ENCODE measurements at regions not wholly inside any gene's neighbourhood (a gene's known extent, or its start where the extent isn't known, plus 50 kb on each side); places are given as distances from the start of the nearest gene placed in this dataset.

- no peak overlapping the region for H2AK5ac ChIP-seq (ENCODE audit: low read length)
- no peak overlapping the region for H2BK15ac ChIP-seq (replicated peaks; ENCODE audit: low read depth)
- H3K23ac ChIP-seq (ENCODE audit: low read length) = no peak overlapping the region
- H3K4me3 ChIP-seq (ENCODE audit: low read length) = no peak overlapping the region
- no peaks in the 10 kb centered on the region for H3K79me1 ChIP-seq (ENCODE audit: low read length)
- H3K4ac ChIP-seq (ENCODE audit: low read depth, low read length) = no peak overlapping the region
- H3K79me2 ChIP-seq (ENCODE audit: control insufficient read depth, insufficient read depth, low read length) = no peaks in the 10 kb centered on the region
- H3K27me3 ChIP-seq (ENCODE audit: insufficient read depth, low read length, poor library complexity) = no peaks in the 10 kb centered on the region
- no peaks in the 10 kb centered on the region for H3K4me1 ChIP-seq (ENCODE audit: control insufficient read depth, low read depth, low read length)
- H4K5ac ChIP-seq (ENCODE audit: low read length) = no peak overlapping the region
- no peaks in the 10 kb centered on the region for H3K36me3 ChIP-seq (ENCODE audit: control insufficient read depth, insufficient read depth, low read length)
- no peak overlapping the region for H2BK120ac ChIP-seq (ENCODE audit: low read depth, low read length)
- WGBS (ENCODE audit: extremely low coverage, insufficient coverage, low lambda C conversion rate) = no CpG with 5 or more reads among the region's 2 CpGs
- H2BK5ac ChIP-seq (ENCODE audit: low read length) = no peak overlapping the region
- H3K56ac ChIP-seq (ENCODE audit: low read length) = no peak overlapping the region
- no peak overlapping the region for H4K8ac ChIP-seq (ENCODE audit: low read depth, low read length)
- H3K27ac ChIP-seq (ENCODE audit: low read depth, low read length) = no peak overlapping the region
- H3K4me2 ChIP-seq (ENCODE audit: low read length) = no peak overlapping the region
- peak; percentile 69 for DNase-seq
- H3K9ac ChIP-seq (ENCODE audit: low read length) = no peak overlapping the region
- no peak overlapping the region for H3K18ac ChIP-seq (ENCODE audit: low read length)
Observed at GRCh38 chr10:118151461-118151860, 104.7 kb upstream of the RAB11FIP2 start.

GRCh38 chr10:118148247-118148646 lies 101.5 kb upstream of the RAB11FIP2 start:
- H2BK120ac ChIP-seq (ENCODE audit: low read depth, low read length) = no peak overlapping the region
- no peaks in the 10 kb centered on the region for H3K36me3 ChIP-seq (ENCODE audit: control insufficient read depth, insufficient read depth, low read length)
- no peak overlapping the region for H3K9ac ChIP-seq (ENCODE audit: low read length)
- no peaks in the 10 kb centered on the region for H3K4me1 ChIP-seq (ENCODE audit: control insufficient read depth, low read depth, low read length)
- H3K4me3 ChIP-seq (ENCODE audit: low read length) = no peak overlapping the region
- no peak overlapping the region for H2BK15ac ChIP-seq (replicated peaks; ENCODE audit: low read depth)
- H2BK5ac ChIP-seq (ENCODE audit: low read length) = no peak overlapping the region
- no peak overlapping the region for H4K8ac ChIP-seq (ENCODE audit: low read depth, low read length)
- H3K56ac ChIP-seq (ENCODE audit: low read length) = no peak overlapping the region
- no peak overlapping the region for H3K23ac ChIP-seq (ENCODE audit: low read length)
- no peaks in the 10 kb centered on the region for H3K79me2 ChIP-seq (ENCODE audit: control insufficient read depth, insufficient read depth, low read length)
- H3K18ac ChIP-seq (ENCODE audit: low read length) = no peak overlapping the region
- H3K27ac ChIP-seq (ENCODE audit: low read depth, low read length) = no peak overlapping the region
- no peaks in the 10 kb centered on the region for H3K79me1 ChIP-seq (ENCODE audit: low read length)
- no peak overlapping the region for H3K4ac ChIP-seq (ENCODE audit: low read depth, low read length)
- no peak overlapping the region for H2AK5ac ChIP-seq (ENCODE audit: low read length)
- H3K27me3 ChIP-seq (ENCODE audit: insufficient read depth, low read length, poor library complexity) = no peaks in the 10 kb centered on the region
- no peak for DNase-seq
- no peak overlapping the region for H3K4me2 ChIP-seq (ENCODE audit: low read length)
- no peak overlapping the region for H4K5ac ChIP-seq (ENCODE audit: low read length)

GRCh38 chr10:118145256-118145655 lies 98.5 kb upstream of the RAB11FIP2 start:
- H3K27me3 ChIP-seq (ENCODE audit: insufficient read depth, low read length, poor library complexity) = no peaks in the 10 kb centered on the region
- H2BK15ac ChIP-seq (replicated peaks; ENCODE audit: low read depth) = no peak overlapping the region
- no peak overlapping the region for H4K8ac ChIP-seq (ENCODE audit: low read depth, low read length)
- no peak overlapping the region for H3K27ac ChIP-seq (ENCODE audit: low read depth, low read length)
- H3K36me3 ChIP-seq (ENCODE audit: control insufficient read depth, insufficient read depth, low read length) = no peaks in the 10 kb centered on the region
- no CpG with 5 or more reads among the region's 4 CpGs for WGBS (ENCODE audit: extremely low coverage, insufficient coverage, low lambda C conversion rate)
- no peak overlapping the region for H3K56ac ChIP-seq (ENCODE audit: low read length)
- no peak overlapping the region for H2AK5ac ChIP-seq (ENCODE audit: low read length)
- H3K23ac ChIP-seq (ENCODE audit: low read length) = no peak overlapping the region
- no peak overlapping the region for H3K4me2 ChIP-seq (ENCODE audit: low read length)
- no peaks in the 10 kb centered on the region for H3K4me1 ChIP-seq (ENCODE audit: control insufficient read depth, low read depth, low read length)
- no peak overlapping the region for H3K18ac ChIP-seq (ENCODE audit: low read length)
- no peaks in the 10 kb centered on the region for H3K79me1 ChIP-seq (ENCODE audit: low read length)
- H2BK120ac ChIP-seq (ENCODE audit: low read depth, low read length) = no peak overlapping the region
- no peak overlapping the region for H3K9ac ChIP-seq (ENCODE audit: low read length)
- no peak overlapping the region for H3K4me3 ChIP-seq (ENCODE audit: low read length)
- no peaks in the 10 kb centered on the region for H3K79me2 ChIP-seq (ENCODE audit: control insufficient read depth, insufficient read depth, low read length)
- no peak overlapping the region for H3K4ac ChIP-seq (ENCODE audit: low read depth, low read length)
- no peak overlapping the region for H4K5ac ChIP-seq (ENCODE audit: low read length)
- no peak overlapping the region for H2BK5ac ChIP-seq (ENCODE audit: low read length)
- no peak for DNase-seq

GRCh38 chr10:118141471-118141870 lies 94.7 kb upstream of the RAB11FIP2 start:
- Histone ChIP-seq H3K79me2 (ENCODE audit: control insufficient read depth, insufficient read depth, low read length) (no peaks in the 10 kb centered on the region), H3K27ac (ENCODE audit: low read depth, low read length) (no peak overlapping the region), H3K18ac (ENCODE audit: low read length) (no peak overlapping the region), H2BK120ac (ENCODE audit: low read depth, low read length) (no peak overlapping the region), H3K23ac (ENCODE audit: low read length) (no peak overlapping the region), H4K8ac (ENCODE audit: low read depth, low read length) (no peak overlapping the region), H2AK5ac (ENCODE audit: low read length) (no peak overlapping the region), H2BK15ac (replicated peaks; ENCODE audit: low read depth) (no peak overlapping the region), H3K56ac (ENCODE audit: low read length) (no peak overlapping the region), H3K4me1 (ENCODE audit: control insufficient read depth, low read depth, low read length) (no peaks in the 10 kb centered on the region), H3K4ac (ENCODE audit: low read depth, low read length) (no peak overlapping the region), H3K9ac (ENCODE audit: low read length) (no peak overlapping the region), H2BK5ac (ENCODE audit: low read length) (no peak overlapping the region), H3K79me1 (ENCODE audit: low read length) (no peaks in the 10 kb centered on the region), H3K27me3 (ENCODE audit: insufficient read depth, low read length, poor library complexity) (no peaks in the 10 kb centered on the region), H3K4me3 (ENCODE audit: low read length) (no peak overlapping the region), H3K36me3 (ENCODE audit: control insufficient read depth, insufficient read depth, low read length) (no peaks in the 10 kb centered on the region), H4K5ac (ENCODE audit: low read length) (no peak overlapping the region), H3K4me2 (ENCODE audit: low read length) (no peak overlapping the region)
- no CpG with 5 or more reads among the region's 6 CpGs for WGBS (ENCODE audit: extremely low coverage, insufficient coverage, low lambda C conversion rate)
- DNase-seq = no peak

GRCh38 chr10:118139321-118139720 lies 92.6 kb upstream of the RAB11FIP2 start:
- H3K4me3 ChIP-seq (ENCODE audit: low read length) = no peak overlapping the region
- no peaks in the 10 kb centered on the region for H3K4me1 ChIP-seq (ENCODE audit: control insufficient read depth, low read depth, low read length)
- no peak overlapping the region for H2BK5ac ChIP-seq (ENCODE audit: low read length)
- no peak overlapping the region for H3K18ac ChIP-seq (ENCODE audit: low read length)
- H3K56ac ChIP-seq (ENCODE audit: low read length) = no peak overlapping the region
- H3K27ac ChIP-seq (ENCODE audit: low read depth, low read length) = no peak overlapping the region
- no peak overlapping the region for H3K4ac ChIP-seq (ENCODE audit: low read depth, low read length)
- no peaks in the 10 kb centered on the region for H3K27me3 ChIP-seq (ENCODE audit: insufficient read depth, low read length, poor library complexity)
- H3K36me3 ChIP-seq (ENCODE audit: control insufficient read depth, insufficient read depth, low read length) = no peaks in the 10 kb centered on the region
- DNase-seq = no peak
- H3K79me2 ChIP-seq (ENCODE audit: control insufficient read depth, insufficient read depth, low read length) = no peaks in the 10 kb centered on the region
- no peak overlapping the region for H4K5ac ChIP-seq (ENCODE audit: low read length)
- no peak overlapping the region for H2BK15ac ChIP-seq (replicated peaks; ENCODE audit: low read depth)
- H2BK120ac ChIP-seq (ENCODE audit: low read depth, low read length) = no peak overlapping the region
- no peak overlapping the region for H3K4me2 ChIP-seq (ENCODE audit: low read length)
- no peaks in the 10 kb centered on the region for H3K79me1 ChIP-seq (ENCODE audit: low read length)
- no peak overlapping the region for H3K9ac ChIP-seq (ENCODE audit: low read length)
- H3K23ac ChIP-seq (ENCODE audit: low read length) = no peak overlapping the region
- no peak overlapping the region for H4K8ac ChIP-seq (ENCODE audit: low read depth, low read length)
- H2AK5ac ChIP-seq (ENCODE audit: low read length) = no peak overlapping the region

- Histone ChIP-seq H4K5ac (ENCODE audit: low read length) (no peak overlapping the region), H3K4me2 (ENCODE audit: low read length) (no peak overlapping the region), H3K79me1 (ENCODE audit: low read length) (no peaks in the 10 kb centered on the region), H2BK5ac (ENCODE audit: low read length) (no peak overlapping the region), H3K9ac (ENCODE audit: low read length) (no peak overlapping the region), H4K8ac (ENCODE audit: low read depth, low read length) (no peak overlapping the region), H3K23ac (ENCODE audit: low read length) (no peak overlapping the region), H3K4me3 (ENCODE audit: low read length) (no peak overlapping the region), H3K27me3 (ENCODE audit: insufficient read depth, low read length, poor library complexity) (no peaks in the 10 kb centered on the region), H2BK120ac (ENCODE audit: low read depth, low read length) (no peak overlapping the region), H3K27ac (ENCODE audit: low read depth, low read length) (no peak overlapping the region), H3K4me1 (ENCODE audit: control insufficient read depth, low read depth, low read length) (no peaks in the 10 kb centered on the region), H2BK15ac (replicated peaks; ENCODE audit: low read depth) (no peak overlapping the region), H3K36me3 (ENCODE audit: control insufficient read depth, insufficient read depth, low read length) (no peaks in the 10 kb centered on the region), H3K79me2 (ENCODE audit: control insufficient read depth, insufficient read depth, low read length) (no peaks in the 10 kb centered on the region), H2AK5ac (ENCODE audit: low read length) (no peak overlapping the region), H3K18ac (ENCODE audit: low read length) (no peak overlapping the region), H3K56ac (ENCODE audit: low read length) (no peak overlapping the region), H3K4ac (ENCODE audit: low read depth, low read length) (no peak overlapping the region)
- WGBS (ENCODE audit: extremely low coverage, insufficient coverage, low lambda C conversion rate) = no CpG with 5 or more reads among the region's 2 CpGs
- DNase-seq = no peak
Observed at GRCh38 chr10:118128675-118129074, 81.9 kb upstream of the RAB11FIP2 start.

Measured in mesendoderm (in vitro differentiated cells).